ENCODE measurements at regions not wholly inside any gene's neighbourhood (a gene's known extent, or its start where the extent isn't known, plus 50 kb on each side); places are given as distances from the start of the nearest gene placed in this dataset.

GRCh38 chr17:22128171-22128570 is 435.8 kb downstream of the KCNJ18 start:
- TF ChIP-seq, protein P1, sequence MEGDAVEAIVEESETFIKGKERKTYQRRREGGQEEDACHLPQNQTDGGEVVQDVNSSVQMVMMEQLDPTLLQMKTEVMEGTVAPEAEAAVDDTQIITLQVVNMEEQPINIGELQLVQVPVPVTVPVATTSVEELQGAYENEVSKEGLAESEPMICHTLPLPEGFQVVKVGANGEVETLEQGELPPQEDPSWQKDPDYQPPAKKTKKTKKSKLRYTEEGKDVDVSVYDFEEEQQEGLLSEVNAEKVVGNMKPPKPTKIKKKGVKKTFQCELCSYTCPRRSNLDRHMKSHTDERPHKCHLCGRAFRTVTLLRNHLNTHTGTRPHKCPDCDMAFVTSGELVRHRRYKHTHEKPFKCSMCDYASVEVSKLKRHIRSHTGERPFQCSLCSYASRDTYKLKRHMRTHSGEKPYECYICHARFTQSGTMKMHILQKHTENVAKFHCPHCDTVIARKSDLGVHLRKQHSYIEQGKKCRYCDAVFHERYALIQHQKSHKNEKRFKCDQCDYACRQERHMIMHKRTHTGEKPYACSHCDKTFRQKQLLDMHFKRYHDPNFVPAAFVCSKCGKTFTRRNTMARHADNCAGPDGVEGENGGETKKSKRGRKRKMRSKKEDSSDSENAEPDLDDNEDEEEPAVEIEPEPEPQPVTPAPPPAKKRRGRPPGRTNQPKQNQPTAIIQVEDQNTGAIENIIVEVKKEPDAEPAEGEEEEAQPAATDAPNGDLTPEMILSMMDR (IDR thresholded peaks at IDR 0.05; ENCODE audit: borderline replicate concordance, extremely low read depth, low read length, poor library complexity, severe bottlenecking) = no peak
- TF ChIP-seq EZH2 (IDR thresholded peaks at IDR 0.05; ENCODE audit: borderline replicate concordance, low read depth, low read length, severe bottlenecking) = no peak
